ENCODE measurements at regions not wholly inside any gene's neighbourhood (a gene's known extent, or its start where the extent isn't known, plus 50 kb on each side); places are given as distances from the start of the nearest gene placed in this dataset.

- FAIRE-seq (no peak), DNase-seq (no peak)
- H3K9me3 ChIP-seq (ENCODE audit: control insufficient read depth in 2 of 3, insufficient read depth in 1 of 3, low read length in 3 of 3) = no peaks in the 10 kb centered on the region
- H3K4me3 ChIP-seq (ENCODE audit: low read length in 3 of 3) = no peak overlapping the region
- H3K27me3 ChIP-seq (ENCODE audit: control insufficient read depth, insufficient read depth, low read length) = no peaks in the 10 kb centered on the region
- H3K9ac ChIP-seq (ENCODE audit: low read length in 3 of 3) = no peak overlapping the region
- H3K36me3 ChIP-seq (ENCODE audit: control insufficient read depth in 2 of 3, insufficient read depth in 3 of 3, low read length in 3 of 3) = no peaks in the 10 kb centered on the region
- H3K27ac ChIP-seq (ENCODE audit: low read depth in 2 of 2, low read length in 2 of 2) = no peak overlapping the region
- no peaks in the 10 kb centered on the region for H3K4me1 ChIP-seq (ENCODE audit: control insufficient read depth in 2 of 3, insufficient read depth in 2 of 3, low read depth in 1 of 3, low read length in 3 of 3)
- no peak for TF ChIP-seq CTCF (IDR thresholded peaks at IDR 0.05; ENCODE audit: borderline replicate concordance, extremely low read depth, insufficient read depth)
- intact Hi-C loops (cut with DNase I) = no loop called here
Observed at GRCh38 chr6:2462831-2463230, 217.4 kb upstream of the GMDS start.

- no peaks in the 10 kb centered on the region for H3K4me1 ChIP-seq (ENCODE audit: control insufficient read depth in 2 of 3, insufficient read depth in 2 of 3, low read depth in 1 of 3, low read length in 3 of 3)
- intact Hi-C loops (cut with DNase I) = no loop called here
- H3K36me3 ChIP-seq (ENCODE audit: control insufficient read depth in 2 of 3, insufficient read depth in 3 of 3, low read length in 3 of 3) = no peaks in the 10 kb centered on the region
- no peak overlapping the region for H3K27ac ChIP-seq (ENCODE audit: low read depth in 2 of 2, low read length in 2 of 2)
- no peaks in the 10 kb centered on the region for H3K9me3 ChIP-seq (ENCODE audit: control insufficient read depth in 2 of 3, insufficient read depth in 1 of 3, low read length in 3 of 3)
- H3K9ac ChIP-seq (ENCODE audit: low read length in 3 of 3) = no peak overlapping the region
- no peak overlapping the region for H3K4me3 ChIP-seq (ENCODE audit: low read length in 3 of 3)
- no peak for TF ChIP-seq CTCF (IDR thresholded peaks at IDR 0.05; ENCODE audit: borderline replicate concordance, extremely low read depth, insufficient read depth)
- H3K27me3 ChIP-seq (ENCODE audit: control insufficient read depth, insufficient read depth, low read length) = no peaks in the 10 kb centered on the region
- DNase-seq (peak in 1 of 5 donors; percentile 42), FAIRE-seq (no peak)
Observed at GRCh38 chr6:2460216-2460745, 214.9 kb upstream of the GMDS start.

- H3K9me3 ChIP-seq (ENCODE audit: control insufficient read depth in 2 of 3, insufficient read depth in 1 of 3, low read length in 3 of 3) = no peaks in the 10 kb centered on the region
- DNase-seq (no peak), FAIRE-seq (no peak)
- H3K4me3 ChIP-seq (ENCODE audit: low read length in 3 of 3) = no peak overlapping the region
- no peaks in the 10 kb centered on the region for H3K36me3 ChIP-seq (ENCODE audit: control insufficient read depth in 2 of 3, insufficient read depth in 3 of 3, low read length in 3 of 3)
- intact Hi-C loops (cut with DNase I) = no loop called here
- TF ChIP-seq CTCF (IDR thresholded peaks at IDR 0.05; ENCODE audit: borderline replicate concordance, extremely low read depth, insufficient read depth) = no peak
- H3K27ac ChIP-seq (ENCODE audit: low read depth in 2 of 2, low read length in 2 of 2) = no peak overlapping the region
- no peaks in the 10 kb centered on the region for H3K4me1 ChIP-seq (ENCODE audit: control insufficient read depth in 2 of 3, insufficient read depth in 2 of 3, low read depth in 1 of 3, low read length in 3 of 3)
- H3K9ac ChIP-seq (ENCODE audit: low read length in 3 of 3) = no peak overlapping the region
- H3K27me3 ChIP-seq (ENCODE audit: control insufficient read depth, insufficient read depth, low read length) = no peaks in the 10 kb centered on the region
Observed at GRCh38 chr6:2454180-2454579, 208.8 kb upstream of the GMDS start.

GRCh38 chr6:2450546-2450945 is 205.1 kb upstream of the GMDS start:
- Histone ChIP-seq H3K4me1 (ENCODE audit: control insufficient read depth in 2 of 3, insufficient read depth in 2 of 3, low read depth in 1 of 3, low read length in 3 of 3) (peaks cover 3 to 10% (median 5%) of the 10 kb centered on the region in 3 donors), H3K27me3 (ENCODE audit: control insufficient read depth, insufficient read depth, low read length) (no peaks in the 10 kb centered on the region), H3K9ac (ENCODE audit: low read length in 3 of 3) (no peak overlapping the region), H3K27ac (ENCODE audit: low read depth in 2 of 2, low read length in 2 of 2) (no peak overlapping the region), H3K4me3 (ENCODE audit: low read length in 3 of 3) (no peak overlapping the region), H3K36me3 (ENCODE audit: control insufficient read depth in 2 of 3, insufficient read depth in 3 of 3, low read length in 3 of 3) (no peaks in the 10 kb centered on the region), H3K9me3 (ENCODE audit: control insufficient read depth in 2 of 3, insufficient read depth in 1 of 3, low read length in 3 of 3) (no peaks in the 10 kb centered on the region)
- FAIRE-seq (no peak), DNase-seq (peak in 2 of 5 donors; percentile 35 to 68)
- TF ChIP-seq CTCF (IDR thresholded peaks at IDR 0.05; ENCODE audit: borderline replicate concordance, extremely low read depth, insufficient read depth) = no peak
- intact Hi-C loops (cut with DNase I) = no loop called here

All from kidney (tissue), 13 donors.